GM19324 (cell line): ENCODE measurements at regions not wholly inside any gene's neighbourhood (a gene's known extent, or its start where the extent isn't known, plus 50 kb on each side); places are given as distances from the start of the nearest gene placed in this dataset.

ENCODE experiments used
- ATAC-seq: cut with Tn5 transposase; IDR thresholded peaks from one replicate; pipeline ENCODE4 v1.9.1; 2021; ENCODE audit warnings: mild to moderate bottlenecking, moderate library complexity; ENCODE audit not compliant: unreplicated experiment, low FRiP score

DNA sequence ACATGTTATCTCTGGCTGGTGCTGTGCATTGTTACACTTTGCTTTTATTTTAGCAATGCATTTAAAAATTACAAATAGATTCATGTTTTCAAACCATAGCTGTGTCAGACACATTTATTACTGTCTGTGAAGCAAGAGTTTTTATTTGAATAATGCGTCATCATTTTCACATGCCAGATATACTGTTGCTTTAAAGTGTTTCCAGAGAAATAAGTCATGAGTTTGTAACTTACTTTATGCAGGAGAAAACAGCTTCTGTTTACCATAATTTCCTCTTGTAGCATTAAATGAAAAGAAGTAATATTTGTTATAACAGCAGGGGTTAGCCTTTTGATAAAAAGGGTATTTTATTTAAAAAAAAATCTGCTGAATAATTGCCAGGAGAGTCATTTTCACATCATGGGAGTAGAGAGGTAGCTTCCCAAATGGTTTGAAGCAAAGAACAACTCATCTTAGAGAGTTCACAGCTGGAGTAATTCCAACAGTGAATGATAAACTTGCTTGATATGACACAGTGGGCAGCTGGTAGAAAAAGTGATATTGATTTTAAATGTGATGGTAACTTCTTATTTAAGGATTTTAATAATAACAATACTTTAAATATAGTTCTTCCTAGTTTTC, 1274.5 kb upstream of the CRIM1 start:
- no peak for ATAC-seq

DNA sequence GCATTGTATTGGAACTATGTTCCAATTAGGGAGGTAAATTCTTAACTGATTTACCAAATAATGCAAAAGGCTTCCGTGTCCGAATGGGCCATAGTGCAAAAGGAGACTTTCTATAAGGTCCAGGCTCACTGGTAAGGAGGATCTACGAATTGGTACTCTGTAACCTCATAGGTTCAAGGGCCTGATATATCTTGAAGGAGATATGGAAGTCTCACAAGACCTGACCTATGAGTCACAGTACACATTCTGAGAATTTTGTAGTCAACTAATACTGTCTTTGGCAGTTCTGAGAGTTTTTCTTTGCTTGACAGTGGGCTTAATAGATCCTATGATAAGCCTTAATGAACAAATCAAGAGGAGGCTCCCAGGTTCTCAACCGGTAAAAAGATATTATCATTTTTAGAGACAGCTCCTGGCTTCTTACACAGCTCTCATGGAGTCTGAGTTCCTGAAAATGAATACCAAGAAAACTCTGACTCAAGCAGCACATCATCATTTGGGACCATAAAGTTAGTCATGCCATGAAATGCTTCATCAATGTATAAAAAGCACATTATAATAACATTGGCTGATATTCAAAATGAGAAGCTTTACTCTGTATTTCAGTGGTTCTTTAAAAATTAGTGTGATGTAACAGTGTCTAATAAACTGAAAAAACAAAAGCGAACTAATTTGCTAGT, 1275.2 kb upstream of the CRIM1 start:
- ATAC-seq = no peak

DNA sequence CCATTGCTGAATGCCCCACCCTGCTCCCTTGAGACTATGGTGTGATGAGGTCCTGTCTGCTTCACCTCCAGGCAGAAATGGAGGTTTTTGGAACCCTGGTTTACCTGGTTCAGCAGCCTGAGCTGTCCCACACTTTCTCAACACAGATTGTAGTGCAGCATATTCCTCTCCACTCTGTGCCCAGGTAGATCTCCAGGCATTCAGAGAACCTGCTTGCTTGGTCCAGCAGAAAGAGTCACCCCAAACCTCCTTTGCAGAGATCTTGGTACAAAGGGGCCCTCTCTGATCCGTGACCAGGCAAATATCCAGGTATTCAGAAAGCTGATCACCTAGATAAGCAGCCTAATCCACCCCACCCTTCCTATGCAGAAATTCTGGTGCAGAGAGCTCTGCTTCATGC, 1288.2 kb upstream of the CRIM1 start:
- no peak for ATAC-seq

DNA sequence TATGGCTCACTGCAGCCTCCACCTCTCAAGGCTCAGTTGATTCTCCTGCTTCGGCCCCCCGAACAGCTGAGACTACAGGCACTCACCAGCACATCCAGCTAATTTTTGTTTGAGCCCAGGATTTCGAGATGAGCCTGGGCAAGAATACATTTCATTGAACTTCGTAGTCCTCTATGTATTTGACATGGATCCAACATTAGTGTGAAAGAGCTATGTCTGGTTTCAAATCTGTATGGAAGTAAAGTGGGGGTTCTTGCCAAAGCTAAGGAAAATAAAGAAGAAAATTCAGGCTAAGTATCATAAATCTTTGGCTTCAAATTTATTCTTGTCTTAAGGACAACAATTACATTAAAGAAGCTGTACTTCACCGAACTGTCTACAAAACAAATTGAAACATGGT, 1291.7 kb upstream of the CRIM1 start:
- ATAC-seq = no peak

DNA sequence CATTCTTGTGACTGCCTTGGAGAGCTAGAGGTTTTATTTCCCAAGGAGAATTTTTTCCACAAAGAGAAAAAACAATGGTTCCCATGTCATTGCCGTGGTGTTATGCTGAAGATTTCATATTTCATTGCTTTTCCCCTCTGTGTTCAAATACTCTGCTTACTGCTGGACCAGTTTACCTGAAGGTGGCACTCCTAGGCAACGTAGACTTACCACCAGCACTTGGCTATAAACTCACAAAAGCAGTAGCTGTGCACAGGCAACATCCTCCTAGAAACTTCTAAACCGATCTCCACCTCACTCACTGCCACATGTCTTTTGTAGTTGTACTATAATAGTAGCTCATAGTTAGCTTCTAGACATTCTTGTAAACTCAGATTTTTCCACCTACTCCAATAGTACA, 1319.7 kb upstream of the CRIM1 start:
- ATAC-seq = no peak

DNA sequence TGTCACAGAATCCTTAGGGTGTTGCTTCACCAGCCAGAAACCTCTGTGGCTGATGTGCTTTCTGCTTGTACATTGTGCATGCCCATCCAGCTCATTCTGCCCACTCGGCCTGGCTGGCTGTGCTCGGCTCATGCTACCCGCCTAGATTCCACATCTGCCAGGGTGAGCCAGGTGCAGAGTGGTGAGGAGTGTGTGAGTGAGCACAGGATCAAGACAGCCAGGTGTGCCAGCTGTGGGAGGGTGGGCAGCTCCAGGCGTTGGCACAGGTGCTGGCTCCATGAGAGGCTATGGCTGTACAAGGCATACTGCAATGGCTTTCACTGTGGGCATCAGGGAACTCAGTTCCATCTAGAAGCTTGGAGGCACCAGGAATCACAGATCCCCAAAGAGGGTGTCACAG, 1321.8 kb upstream of the CRIM1 start:
- no peak for ATAC-seq

DNA sequence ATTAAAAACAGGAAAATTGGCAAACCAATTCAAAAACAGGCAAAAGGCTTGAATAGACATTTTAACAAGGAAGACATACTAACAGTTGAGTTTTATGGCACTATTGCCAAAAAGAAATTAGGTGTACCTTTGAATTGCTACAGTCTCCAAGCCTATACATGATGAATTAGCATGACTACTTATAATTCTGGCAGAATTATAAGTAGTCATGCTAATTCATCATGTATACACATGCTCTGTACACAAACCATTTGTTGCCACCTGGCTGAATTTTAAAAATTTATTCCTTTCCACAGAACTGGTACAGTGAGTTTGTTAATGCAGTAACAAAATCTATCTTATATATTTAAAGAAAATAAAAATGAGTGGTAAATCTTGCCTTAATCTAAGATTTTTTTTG, 1332.0 kb upstream of the CRIM1 start:
- ATAC-seq = no peak

DNA sequence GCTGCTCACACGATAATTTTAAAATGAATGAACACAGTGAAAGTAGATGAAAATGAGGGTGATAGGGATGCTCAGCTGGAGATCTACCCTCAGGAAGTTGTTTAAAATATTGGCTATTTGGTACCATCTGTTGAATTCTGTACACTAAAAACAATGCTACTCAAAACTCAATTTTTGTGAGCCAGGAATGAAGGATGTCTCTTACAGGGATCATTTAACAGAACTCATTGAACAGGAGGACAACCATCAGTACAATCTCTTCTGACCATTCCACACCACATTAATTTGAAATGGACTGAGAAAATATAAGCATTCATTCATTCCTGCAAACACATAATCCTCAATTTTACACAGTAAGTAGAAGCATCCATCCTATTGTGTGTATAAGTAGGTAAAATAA, 1355.1 kb upstream of the CRIM1 start:
- no peak for ATAC-seq

DNA sequence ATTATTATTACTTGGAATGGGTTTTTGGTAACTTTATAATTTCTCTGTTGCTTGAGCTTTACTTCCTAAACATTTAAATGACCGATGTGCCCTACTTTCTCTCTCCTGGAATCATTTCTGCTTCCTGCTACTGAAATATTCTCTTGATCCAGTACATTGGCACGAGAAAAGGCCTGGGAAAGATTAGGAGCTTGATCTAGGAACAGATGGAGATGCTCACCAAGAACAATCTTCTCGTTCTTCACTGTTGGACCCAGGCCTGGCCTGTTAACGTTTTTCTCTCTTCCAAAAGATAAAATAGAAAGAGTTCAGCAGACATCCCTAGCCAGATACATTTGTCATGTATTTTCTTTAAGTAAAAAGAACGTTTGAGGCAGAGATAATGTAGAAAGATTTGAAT, 1356.8 kb upstream of the CRIM1 start:
- no peak for ATAC-seq

DNA sequence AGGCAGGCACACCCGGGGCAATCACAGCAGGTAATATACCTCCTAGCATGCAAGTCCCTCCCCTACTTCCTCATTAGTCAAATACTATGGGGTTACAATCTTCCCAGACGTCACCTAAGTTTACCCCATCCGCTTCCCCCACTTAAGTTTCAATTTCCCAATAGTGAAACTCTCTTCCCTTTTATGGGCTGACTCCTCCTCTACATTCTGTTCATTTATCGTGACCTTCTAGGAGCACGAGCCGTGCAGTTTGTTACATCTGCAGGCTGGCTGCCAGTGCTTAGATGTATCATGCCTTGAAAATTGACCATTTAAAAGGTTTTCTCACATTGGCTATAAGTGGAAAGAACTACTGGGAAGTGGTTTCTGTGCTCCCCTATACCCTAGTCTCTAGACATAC, 1357.8 kb upstream of the CRIM1 start:
- no peak for ATAC-seq

DNA sequence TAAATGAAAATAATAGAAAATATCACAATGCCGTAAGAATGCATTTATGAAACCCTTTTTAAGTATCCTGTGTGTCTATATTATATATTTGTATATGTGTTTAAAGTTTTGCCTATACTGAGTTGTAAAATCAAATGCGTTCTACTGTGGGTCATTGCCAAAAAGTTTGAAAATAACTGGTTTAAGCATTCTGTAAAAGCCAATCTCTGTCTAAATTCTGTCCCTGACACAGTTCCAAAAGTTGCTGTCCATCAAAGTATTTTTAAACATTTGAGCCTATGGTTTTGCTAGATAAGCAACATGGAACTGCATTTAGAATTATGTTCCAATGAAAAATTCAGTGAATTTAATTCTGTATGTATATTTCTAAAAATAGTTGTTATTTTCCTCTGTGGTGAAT, 1360.4 kb upstream of the CRIM1 start:
- no peak for ATAC-seq

DNA sequence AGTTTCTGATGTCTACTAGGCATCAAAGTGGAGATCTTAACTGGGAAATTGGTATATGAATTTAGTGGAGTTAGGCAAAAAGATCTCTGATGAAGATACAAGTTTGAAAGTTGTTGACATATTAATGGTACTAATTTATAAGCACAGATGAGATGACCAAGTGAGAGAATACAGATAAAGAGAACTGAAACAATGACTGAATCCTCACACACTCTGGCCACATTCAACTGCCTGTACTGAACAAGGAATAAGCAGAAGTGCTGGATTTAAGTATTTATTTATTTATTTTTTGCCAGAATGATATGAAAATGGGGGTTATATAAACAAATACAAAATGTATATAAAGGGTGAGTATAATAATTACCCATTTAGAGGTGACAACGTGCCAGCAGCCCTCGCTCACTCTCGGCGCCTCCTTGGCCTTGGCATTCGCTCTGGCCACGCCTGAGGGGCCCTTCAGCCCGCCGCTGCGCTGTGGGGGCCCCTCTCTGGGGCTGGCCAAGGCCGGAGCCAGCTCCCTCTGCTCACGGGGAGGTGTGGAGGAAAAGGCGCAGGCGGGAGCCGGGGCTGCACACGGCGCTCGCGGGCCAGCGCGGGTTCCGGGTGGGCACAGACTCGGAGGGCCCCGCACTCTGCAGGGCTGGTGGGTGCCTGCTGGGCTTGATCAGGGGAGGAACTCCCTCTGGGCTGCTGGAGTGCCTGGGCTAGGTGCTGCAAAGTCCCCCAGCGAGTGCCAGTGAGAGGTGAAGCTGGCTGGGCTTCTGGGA, 1363.9 kb upstream of the CRIM1 start:
- ATAC-seq = no peak

DNA sequence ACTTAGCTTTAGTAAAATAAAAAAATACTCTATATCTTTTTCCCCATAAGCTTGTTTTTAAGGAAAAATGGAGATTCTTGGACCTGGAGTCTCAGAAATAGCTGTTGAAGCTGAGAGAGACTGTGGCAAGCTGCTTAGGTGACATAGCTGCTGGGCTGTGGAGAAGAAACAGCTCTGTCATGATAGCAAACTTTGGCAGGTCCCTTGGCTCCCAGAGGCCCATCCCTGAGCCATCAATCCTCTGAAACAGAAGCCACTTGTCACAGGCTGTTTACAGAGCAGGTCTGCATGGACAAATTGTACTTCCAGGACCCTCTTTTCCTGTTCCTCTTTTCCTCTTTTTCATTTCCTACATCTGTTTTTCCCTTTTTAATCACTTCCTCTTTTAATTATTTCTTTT, 1370.1 kb upstream of the CRIM1 start:
- ATAC-seq = no peak

DNA sequence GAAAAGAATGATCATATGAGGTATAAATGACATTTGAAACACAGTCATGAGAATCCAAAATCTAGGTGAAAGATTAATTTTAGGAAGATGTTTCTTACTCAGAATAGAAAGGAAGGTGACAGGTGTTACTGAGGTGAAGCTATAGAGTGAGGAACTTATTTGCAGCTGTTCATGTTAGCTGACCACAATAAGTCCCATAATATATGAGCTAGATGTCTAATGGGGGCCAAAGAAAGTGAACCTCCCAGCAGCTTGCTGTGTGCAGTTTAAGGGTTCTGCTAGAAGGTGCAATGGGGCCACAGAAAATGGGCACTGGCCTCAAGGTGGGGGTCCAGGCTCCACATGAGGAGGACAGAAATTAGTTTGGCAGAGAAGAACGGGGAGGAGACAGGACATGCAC, 1374.9 kb upstream of the CRIM1 start:
- ATAC-seq = no peak

DNA sequence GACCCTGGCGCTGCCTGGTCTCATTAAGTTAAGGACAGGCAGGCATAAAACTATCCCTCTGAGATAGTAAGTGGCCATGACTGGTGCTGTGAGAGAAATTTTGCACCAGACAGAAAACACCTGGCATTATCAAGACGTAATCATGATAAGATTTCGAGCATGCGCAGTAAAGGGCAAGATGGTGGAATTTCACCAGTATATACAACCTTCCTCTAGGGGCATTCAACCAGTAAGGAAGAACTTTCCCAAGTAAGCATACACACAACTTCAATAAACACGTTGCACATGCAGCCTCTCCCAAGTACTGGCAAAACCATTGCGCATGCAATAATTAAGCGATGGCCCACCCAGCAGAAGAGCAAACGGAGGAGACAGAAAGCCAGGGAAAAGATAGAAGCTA, 1376.4 kb upstream of the CRIM1 start:
- ATAC-seq = no peak

DNA sequence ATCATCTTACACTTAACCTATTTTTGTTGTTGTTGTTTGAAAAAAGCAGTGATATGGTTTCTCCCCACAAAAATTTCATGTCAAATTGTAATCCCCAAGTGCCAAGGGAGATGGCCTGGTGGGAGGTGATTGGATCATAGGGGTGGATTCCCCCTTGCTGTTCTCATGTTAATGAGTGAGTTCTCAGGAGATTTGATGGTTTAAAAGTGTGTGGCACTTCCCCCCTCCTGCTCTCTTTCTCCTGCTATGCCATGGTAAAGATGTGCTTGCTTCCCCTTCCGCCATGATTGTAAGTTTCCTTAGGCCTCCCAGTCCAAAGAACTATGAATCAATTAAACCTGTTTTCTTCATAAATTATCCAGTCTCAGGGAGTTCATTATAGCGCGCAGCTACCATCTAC, 1362.7 kb upstream of the FAM98A start:
- ATAC-seq = no peak

DNA sequence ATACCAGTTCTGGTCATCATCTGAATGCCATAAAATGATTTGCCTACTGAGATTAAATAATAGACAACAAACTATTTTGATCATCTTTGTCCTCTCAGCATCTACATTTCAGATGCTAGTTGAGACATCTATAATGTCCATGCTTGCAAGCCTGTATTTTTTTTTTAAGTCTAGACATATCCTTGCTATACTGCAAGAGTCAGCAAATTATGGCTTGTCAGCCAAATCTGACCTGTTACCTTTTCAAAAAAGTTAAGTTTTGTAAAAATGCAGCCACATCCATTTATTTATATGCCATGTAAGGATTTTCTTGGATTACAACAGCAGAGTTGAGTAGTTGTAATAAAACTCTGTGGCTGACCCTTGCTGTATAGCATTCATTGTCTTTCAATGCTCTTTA, 1355.7 kb upstream of the FAM98A start:
- ATAC-seq = no peak

DNA sequence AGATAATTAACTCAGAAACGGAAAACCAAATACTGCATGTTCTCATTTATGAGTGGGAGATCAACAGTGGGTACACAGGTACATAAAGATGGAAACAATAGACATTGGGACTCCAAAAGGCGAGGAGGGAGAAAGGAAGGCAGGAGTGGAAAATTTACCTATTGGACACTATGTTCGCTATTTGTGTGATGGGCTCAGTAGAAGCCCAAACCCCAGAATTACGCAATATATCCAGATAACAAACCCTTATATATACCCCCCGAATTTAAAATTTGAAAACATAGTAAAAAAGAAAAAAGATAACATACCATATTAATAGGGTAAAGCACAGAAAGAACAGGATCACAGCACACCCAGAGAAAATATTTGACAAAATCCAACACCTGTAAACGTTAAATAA, 1351.7 kb upstream of the FAM98A start:
- no peak for ATAC-seq

DNA sequence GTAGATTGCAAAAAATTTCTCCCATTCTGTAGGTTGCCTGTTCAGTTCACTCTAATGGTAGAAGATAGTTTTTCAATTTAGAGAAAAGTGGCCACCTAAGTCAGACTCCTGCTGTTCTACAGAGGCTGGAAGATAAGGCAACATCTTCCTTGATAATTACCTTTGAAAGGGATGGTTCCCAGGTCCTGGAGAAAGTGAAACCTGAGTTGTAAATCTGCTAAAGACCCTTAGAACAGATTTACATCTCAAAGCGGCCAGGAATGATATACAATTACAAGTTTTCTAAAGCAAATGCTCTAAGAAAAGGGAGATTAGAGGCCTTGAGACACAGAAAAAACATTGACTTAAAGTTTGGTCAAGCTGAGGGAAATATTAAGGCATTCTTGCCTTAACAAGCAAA, 1350.2 kb upstream of the FAM98A start:
- no peak for ATAC-seq

DNA sequence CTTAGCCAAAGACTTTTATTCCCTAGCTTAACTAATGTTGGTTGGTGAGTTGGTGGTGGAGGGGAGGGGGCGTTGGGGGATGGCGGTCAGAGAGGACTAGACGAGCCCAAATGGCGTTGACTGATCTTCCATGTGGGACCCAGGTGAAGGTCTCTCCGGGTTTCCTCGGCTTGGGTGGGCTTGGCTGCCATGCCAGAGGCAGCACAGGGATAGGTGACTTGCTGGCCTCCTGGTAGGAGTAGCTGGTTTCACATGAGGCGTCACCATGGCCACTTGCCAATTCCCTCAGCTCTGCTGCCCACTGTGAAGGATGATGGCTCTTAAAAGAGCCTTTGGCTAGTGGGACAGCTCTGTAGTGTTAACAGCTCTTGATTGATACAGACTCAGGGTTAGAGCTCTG, 1337.0 kb upstream of the FAM98A start:
- ATAC-seq = no peak

DNA sequence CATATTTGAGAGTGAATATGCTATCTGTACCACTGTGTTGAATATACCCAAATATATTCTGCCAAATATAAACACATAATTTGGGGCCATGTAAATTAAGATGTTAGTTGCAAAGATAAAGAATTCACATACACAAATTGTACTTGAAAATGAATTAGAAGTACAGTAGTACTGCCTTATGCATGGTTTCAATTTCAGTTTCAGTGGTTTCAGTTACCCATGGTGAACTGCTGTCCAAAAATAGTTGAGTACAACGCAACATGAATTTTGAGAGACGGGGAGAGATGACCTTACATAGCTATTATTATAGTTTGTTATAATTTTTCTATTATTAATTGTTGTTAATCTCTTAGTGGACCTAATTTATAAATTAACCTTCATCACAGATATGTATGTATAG, 1313.0 kb upstream of the FAM98A start:
- ATAC-seq = peak; percentile 86
